Testis (tissue), 2 donors: ENCODE measurements at regions not wholly inside any gene's neighbourhood (a gene's known extent, or its start where the extent isn't known, plus 50 kb on each side); places are given as distances from the start of the nearest gene placed in this dataset.

Experiments
- DNase-seq: peaks from one replicate; pipeline ENCODE4 v3.0.0-alpha.2; 2019
- H3K27ac ChIP-seq, 2 donors: fragments of 200-600 bp; sonication (generic); one replicate each; pipeline ENCODE4 v1.5.1; 2019
- H3K27me3 ChIP-seq: fragments of 200-600 bp; sonication (generic); one replicate; pipeline ENCODE4 v1.5.1; 2019
- H3K36me3 ChIP-seq: fragments of 200-600 bp; sonication (generic); one replicate; pipeline ENCODE4 v1.5.1; 2017; ENCODE audit warnings: low read depth; ENCODE audit errors: missing control alignments
- H3K4me1 ChIP-seq: fragments of 200-600 bp; sonication (generic); one replicate; pipeline ENCODE4 v1.5.1; 2019
- H3K4me3 ChIP-seq, 2 donors: fragments of 200-600 bp; sonication (generic); one replicate each; pipeline ENCODE4 v1.5.1; 2017 to 2019
- H3K9me3 ChIP-seq: fragments of 200-600 bp; sonication (generic); one replicate; pipeline ENCODE4 v1.5.1; 2017
- POLR2A ChIP-seq: fragments of 450-650 bp; IDR thresholded peaks from one replicate; pipeline ENCODE4 v1.6.1; 2017; ENCODE audit warnings: antibody characterized with exemption, mild to moderate bottlenecking, moderate library complexity
- WGBS, 2 donors: methylation state at CpG; one replicate each; pipeline ENCODE4 v1.1.5; 2018; 5-methylcytosine and 5-hydroxymethylcytosine counted together
- intact Hi-C: fragments of 100-400 bp; cut with DNase I; formaldehyde crosslinking; loops from one replicate; pipeline ENCODE4 v1.15.1; 2023; ENCODE audit warnings: low total_unique reads
- TF ChIP-seq, protein P1 (sequence below), 3 experiments: fragments of 450-650 bp in 2 of 3; fragments of 200-600 bp in 1 of 3; sonication (generic) in 1 of 3; IDR thresholded peaks; one replicate each; pipeline ENCODE4 v1.5.1; 2016 to 2019; ENCODE audit warnings: antibody characterized with exemption in 3 of 3, mild to moderate bottlenecking in 2 of 3, moderate library complexity in 1 of 3

DNA sequence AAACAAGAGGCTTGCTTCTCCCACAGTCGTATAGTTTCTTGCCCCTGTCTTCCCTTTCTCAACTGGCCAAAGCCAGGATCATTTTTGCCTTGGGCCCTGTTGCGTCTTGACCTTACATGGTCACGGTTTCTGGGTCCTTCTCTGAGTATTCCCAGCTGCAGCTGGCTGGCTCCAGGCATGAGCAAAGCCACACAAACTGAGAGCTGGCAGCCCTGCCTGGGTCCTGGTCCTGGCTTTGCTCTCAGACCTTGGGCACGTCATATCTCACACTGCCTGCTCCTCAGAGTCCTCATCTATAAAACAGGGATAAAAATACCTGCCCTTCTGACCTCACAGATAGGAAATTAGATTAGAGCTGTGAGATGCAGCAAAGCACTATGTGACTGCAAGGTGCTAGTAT lies 277.6 kb downstream of the CBLN1 start:
- H3K36me3 ChIP-seq: no peaks in the 10 kb centered on the region
- H3K4me3 ChIP-seq: no peak overlapping the region
- no peaks in the 10 kb centered on the region for H3K4me1 ChIP-seq
- whole genome bisulfite sequencing, 2 donors: 71 to 77% methylated on average over 4 of the region's 4 CpGs
- no peaks in the 10 kb centered on the region for H3K27me3 ChIP-seq
- DNase-seq: no peak
- H3K9me3 ChIP-seq: no peaks in the 10 kb centered on the region
- TF ChIP-seq POLR2A: no peak
- TF ChIP-seq, protein P1, sequence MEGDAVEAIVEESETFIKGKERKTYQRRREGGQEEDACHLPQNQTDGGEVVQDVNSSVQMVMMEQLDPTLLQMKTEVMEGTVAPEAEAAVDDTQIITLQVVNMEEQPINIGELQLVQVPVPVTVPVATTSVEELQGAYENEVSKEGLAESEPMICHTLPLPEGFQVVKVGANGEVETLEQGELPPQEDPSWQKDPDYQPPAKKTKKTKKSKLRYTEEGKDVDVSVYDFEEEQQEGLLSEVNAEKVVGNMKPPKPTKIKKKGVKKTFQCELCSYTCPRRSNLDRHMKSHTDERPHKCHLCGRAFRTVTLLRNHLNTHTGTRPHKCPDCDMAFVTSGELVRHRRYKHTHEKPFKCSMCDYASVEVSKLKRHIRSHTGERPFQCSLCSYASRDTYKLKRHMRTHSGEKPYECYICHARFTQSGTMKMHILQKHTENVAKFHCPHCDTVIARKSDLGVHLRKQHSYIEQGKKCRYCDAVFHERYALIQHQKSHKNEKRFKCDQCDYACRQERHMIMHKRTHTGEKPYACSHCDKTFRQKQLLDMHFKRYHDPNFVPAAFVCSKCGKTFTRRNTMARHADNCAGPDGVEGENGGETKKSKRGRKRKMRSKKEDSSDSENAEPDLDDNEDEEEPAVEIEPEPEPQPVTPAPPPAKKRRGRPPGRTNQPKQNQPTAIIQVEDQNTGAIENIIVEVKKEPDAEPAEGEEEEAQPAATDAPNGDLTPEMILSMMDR (IDR thresholded peaks at IDR 0.05): no peak
- H3K27ac ChIP-seq: no peak overlapping the region
- intact Hi-C loops: no loop called here

DNA sequence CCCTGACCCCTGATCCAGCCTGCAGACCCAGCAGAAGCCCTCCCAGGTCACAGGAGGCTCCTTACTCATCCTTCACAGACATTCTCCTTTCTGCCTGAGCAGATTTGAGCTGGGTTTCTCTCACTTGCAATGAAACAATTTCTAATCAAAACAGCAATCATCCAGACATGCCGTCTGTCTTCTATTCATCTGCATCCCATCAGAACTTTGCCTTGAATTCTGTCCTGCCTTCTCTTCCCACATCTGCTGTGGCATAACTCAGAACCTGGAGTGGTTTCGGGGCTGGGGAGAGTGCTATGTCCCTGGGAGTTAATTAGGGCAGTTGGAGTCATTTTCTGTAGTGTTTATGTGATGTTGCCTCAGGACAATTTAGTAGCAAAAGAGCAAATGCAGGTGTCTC lies 278.6 kb downstream of the CBLN1 start:
- Histone ChIP-seq H3K9me3 (no peaks in the 10 kb centered on the region), H3K27me3 (no peaks in the 10 kb centered on the region), H3K27ac (no peak overlapping the region), H3K4me3 (no peak overlapping the region), H3K36me3 (no peaks in the 10 kb centered on the region), H3K4me1 (no peaks in the 10 kb centered on the region)
- DNase-seq: no peak
- 59 to 70% methylated on average over 2 of the region's 2 CpGs for WGBS, 2 donors
- intact Hi-C loops: no loop called here
- TF ChIP-seq, protein P1 (IDR thresholded peaks at IDR 0.05): no peak
- no peak for TF ChIP-seq POLR2A

DNA sequence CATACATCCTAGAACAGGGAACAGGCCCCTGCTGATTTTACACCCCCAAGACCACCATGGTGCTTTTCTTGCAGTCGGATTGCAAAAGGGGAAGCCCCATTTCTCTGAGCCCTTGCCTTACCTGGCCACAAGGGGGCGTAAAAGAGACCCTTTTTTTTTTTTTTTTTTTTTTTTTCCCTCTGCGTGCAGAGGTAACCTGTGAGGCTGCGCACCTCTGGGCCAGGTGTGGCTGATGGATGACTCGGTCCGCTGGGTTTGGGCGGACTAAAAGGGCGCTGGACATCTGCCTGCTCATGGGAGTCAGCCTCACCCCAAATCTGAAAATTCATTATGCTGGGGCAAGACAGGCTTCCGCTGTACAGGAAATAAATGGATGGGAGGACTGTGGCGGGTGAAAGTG lies 281.0 kb downstream of the CBLN1 start:
- no peaks in the 10 kb centered on the region for H3K9me3 ChIP-seq
- H3K4me3 ChIP-seq: no peak overlapping the region
- DNase-seq: peak; percentile 23
- no peaks in the 10 kb centered on the region for H3K27me3 ChIP-seq
- no peaks in the 10 kb centered on the region for H3K4me1 ChIP-seq
- TF ChIP-seq, protein P1 (IDR thresholded peaks at IDR 0.05): peak in 2 of 3 experiments; percentile 12 to 71
- TF ChIP-seq POLR2A: no peak
- no peaks in the 10 kb centered on the region for H3K36me3 ChIP-seq
- intact Hi-C loops: no loop called here
- 20 to 27% methylated on average over 10 of the region's 10 CpGs for WGBS, 2 donors
- H3K27ac ChIP-seq: no peak overlapping the region

- no peaks in the 10 kb centered on the region for H3K27me3 ChIP-seq
- no peaks in the 10 kb centered on the region for H3K9me3 ChIP-seq
- H3K27ac ChIP-seq: no peak overlapping the region
- no peaks in the 10 kb centered on the region for H3K36me3 ChIP-seq
- no peak for TF ChIP-seq POLR2A
- TF ChIP-seq, protein P1 (IDR thresholded peaks at IDR 0.05): no peak
- DNase-seq: no peak
- WGBS, 2 donors: 30 to 49% methylated on average over 5 of the region's 5 CpGs
- intact Hi-C loops: no loop called here
- H3K4me3 ChIP-seq: no peak overlapping the region
- no peaks in the 10 kb centered on the region for H3K4me1 ChIP-seq
These were observed 282.1 kb downstream of the CBLN1 start for GRCh38 chr16:48999508-48999907.

DNA sequence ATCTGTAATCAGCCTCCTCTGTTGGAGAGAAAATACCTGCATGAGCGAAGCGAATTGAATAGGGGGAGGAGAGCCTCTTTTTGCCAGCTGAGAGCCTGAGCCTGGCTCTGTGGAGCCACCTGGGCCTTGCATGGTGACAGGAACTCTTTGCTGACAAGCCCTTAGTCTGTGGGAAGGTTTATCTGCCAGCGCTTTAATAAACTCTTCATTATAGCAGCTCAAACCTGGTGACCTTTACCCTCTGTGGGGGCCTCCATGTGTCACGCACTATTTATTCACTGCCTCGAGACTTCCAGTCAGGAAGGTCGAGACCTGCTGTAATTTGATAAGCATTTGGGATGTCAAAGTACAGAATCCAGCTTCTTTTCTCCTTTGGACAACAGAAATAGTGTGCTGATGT lies 282.6 kb downstream of the CBLN1 start:
- intact Hi-C loops: no loop called here
- no peaks in the 10 kb centered on the region for H3K4me1 ChIP-seq
- 61 to 80% methylated on average over 6 of the region's 6 CpGs for WGBS, 2 donors

More for the DNA sequence above, 282.6 kb downstream of the CBLN1 start:
- no peak overlapping the region for H3K27ac ChIP-seq
- H3K4me3 ChIP-seq: no peak overlapping the region
- TF ChIP-seq POLR2A: no peak
- TF ChIP-seq, protein P1 (IDR thresholded peaks at IDR 0.05): no peak
- H3K27me3 ChIP-seq: no peaks in the 10 kb centered on the region
- no peaks in the 10 kb centered on the region for H3K36me3 ChIP-seq
- H3K9me3 ChIP-seq: no peaks in the 10 kb centered on the region
- no peak for DNase-seq
